IMR-90 (cell line): ENCODE measurements at regions not wholly inside any gene's neighbourhood (a gene's known extent, or its start where the extent isn't known, plus 50 kb on each side); places are given as distances from the start of the nearest gene placed in this dataset.

ENCODE experiments used
- ATAC-seq: fragments of 200-7000 bp; cut with Tn5 transposase; 2 replicates; pipeline ENCODE4 v1.9.1; 2020; ENCODE audit warnings: low read depth, mild to moderate bottlenecking, moderate library complexity
- BruUV-seq: library from RNA; stranded (reverse); fragments of 400-500 nt; replicated peaks from 2 replicates; lab custom pipeline; 2021; lab: Mats Ljungman, UMichigan
- CTCF ChIA-PET: fragments of 300-600 bp; formaldehyde crosslinking; extraction: SDS; loops from one replicate; lab custom pipeline; 2021; ENCODE audit warnings: antibody characterized with exemption; lab: Yijun Ruan, JAX
- POLR2A ChIA-PET: fragments of 300-600 bp; sonication (Branson Sonifier 250); formaldehyde crosslinking; loops from one replicate; lab custom pipeline; 2022; ENCODE audit warnings: antibody characterized with exemption; ENCODE audit not compliant: unreplicated experiment; lab: Charles Lee
- DNase-seq: peaks from one replicate; pipeline ENCODE4 v3.0.0; 2013
- H2AFZ ChIP-seq: replicated peaks from 2 replicates; pipeline ENCODE3; 2013; ENCODE audit warnings: low read length, mild to moderate bottlenecking; ENCODE audit not compliant: poor library complexity
- H2AK5ac ChIP-seq: 2 replicates; pipeline ENCODE4 v1.6.1; 2013; ENCODE audit warnings: low read depth, low read length, inconsistent platforms
- H2AK9ac ChIP-seq: replicated peaks from 2 replicates; pipeline ENCODE3; 2013; ENCODE audit warnings: mild to moderate bottlenecking, low read depth, low read length, moderate library complexity; ENCODE audit not compliant: poor library complexity
- H2BK120ac ChIP-seq: 2 replicates; pipeline ENCODE4 v1.6.1; 2013; ENCODE audit warnings: low read depth, low read length, inconsistent platforms
- H2BK15ac ChIP-seq: 3 replicates; pipeline ENCODE4 v1.6.1; 2013; ENCODE audit warnings: low read depth, low read length, inconsistent platforms
- H2BK20ac ChIP-seq: 2 replicates; pipeline ENCODE4 v1.6.1; 2013; ENCODE audit warnings: low read depth, mild to moderate bottlenecking, inconsistent platforms, low read length, moderate library complexity
- H2BK5ac ChIP-seq: 2 replicates; pipeline ENCODE4 v1.6.1; 2013; ENCODE audit warnings: mild to moderate bottlenecking, low read depth, low read length, inconsistent platforms; ENCODE audit not compliant: poor library complexity, severe bottlenecking
- H3K14ac ChIP-seq: replicated peaks from 2 replicates; pipeline ENCODE4 v1.6.1; 2013; ENCODE audit warnings: low read depth, low read length, inconsistent platforms
- H3K18ac ChIP-seq: 2 replicates; pipeline ENCODE4 v1.6.1; 2013; ENCODE audit warnings: low read depth, low read length, control low read depth
- H3K23ac ChIP-seq: 2 replicates; pipeline ENCODE4 v1.6.1; 2013; ENCODE audit warnings: low read depth, low read length, inconsistent platforms
- H3K27ac ChIP-seq: 2 replicates; pipeline ENCODE4 v1.5.1; 2013; ENCODE audit warnings: mild to moderate bottlenecking, control low read depth, low read length; ENCODE audit not compliant: insufficient read depth
- H3K27me3 ChIP-seq: 2 replicates; pipeline ENCODE4 v1.6.1; 2013; ENCODE audit warnings: low read length; ENCODE audit not compliant: control insufficient read depth, insufficient read depth
- H3K36me3 ChIP-seq: 2 replicates; pipeline ENCODE4 v1.6.1; 2013; ENCODE audit warnings: low read length, mixed read lengths; ENCODE audit not compliant: control insufficient read depth, insufficient read depth
- H3K4ac ChIP-seq: 2 replicates; pipeline ENCODE4 v1.6.1; 2013; ENCODE audit warnings: low read depth, low read length, inconsistent platforms
- H3K4me1 ChIP-seq: 2 replicates; pipeline ENCODE4 v1.6.1; 2013; ENCODE audit warnings: low read length, mixed read lengths; ENCODE audit not compliant: control insufficient read depth, insufficient read depth
- H3K4me2 ChIP-seq: 2 replicates; pipeline ENCODE4 v1.6.1; 2013; ENCODE audit warnings: low read depth, mild to moderate bottlenecking, control low read depth, low read length, moderate library complexity
- H3K4me3 ChIP-seq: 2 replicates; pipeline ENCODE4 v1.5.1; 2013; ENCODE audit warnings: low read depth, mild to moderate bottlenecking, control low read depth, low read length, moderate library complexity; ENCODE audit not compliant: insufficient read depth
- H3K56ac ChIP-seq: 2 replicates; pipeline ENCODE4 v1.6.1; 2013; ENCODE audit warnings: low read length, inconsistent platforms; ENCODE audit not compliant: insufficient read depth; ENCODE audit errors: extremely low read depth
- H3K79me1 ChIP-seq, 2 experiments: 2 replicates each; pipeline ENCODE4 v1.6.1; 2013; ENCODE audit warnings: low read length in 2 of 2, inconsistent platforms in 1 of 2, low read depth in 1 of 2
- H3K9ac ChIP-seq: 2 replicates; pipeline ENCODE4 v1.6.1; 2013; ENCODE audit warnings: low read depth, low read length, control low read depth
- H3K9me1 ChIP-seq: 2 replicates; pipeline ENCODE4 v1.6.1; 2013; ENCODE audit warnings: low read length, inconsistent platforms; ENCODE audit not compliant: insufficient read depth
- H3K9me3 ChIP-seq: 2 replicates; pipeline ENCODE4 v1.6.1; 2013; ENCODE audit warnings: low read length; ENCODE audit not compliant: control insufficient read depth, insufficient read depth
- H4K20me1 ChIP-seq: 2 replicates; pipeline ENCODE4 v1.6.1; 2013; ENCODE audit warnings: low read length, inconsistent platforms; ENCODE audit not compliant: insufficient read depth
- H4K5ac ChIP-seq: 2 replicates; pipeline ENCODE4 v1.6.1; 2013; ENCODE audit warnings: mild to moderate bottlenecking, low read depth, low read length, control low read depth
- H4K8ac ChIP-seq, 2 experiments: 2 replicates each; pipeline ENCODE4 v1.6.1; 2013; ENCODE audit warnings: low read depth in 2 of 2, low read length in 2 of 2, control low read depth in 1 of 2, inconsistent platforms in 1 of 2
- H4K91ac ChIP-seq: 2 replicates; pipeline ENCODE4 v1.6.1; 2013; ENCODE audit warnings: low read depth, low read length, inconsistent platforms; ENCODE audit not compliant: insufficient read depth
- MXI1 ChIP-seq: IDR thresholded peaks from 2 replicates; pipeline ENCODE4 v1.6.1; 2012; ENCODE audit warnings: low read depth, mild to moderate bottlenecking, low read length, moderate library complexity, borderline replicate concordance
- RAD21 ChIP-seq: IDR thresholded peaks from 2 replicates; pipeline ENCODE4 v1.6.1; 2012; ENCODE audit warnings: low read length, improper control_type of control experiment
- RCOR1 ChIP-seq: IDR thresholded peaks from 2 replicates; pipeline ENCODE4 v1.6.1; 2012; ENCODE audit warnings: mild to moderate bottlenecking, low read length, improper control_type of control experiment; ENCODE audit not compliant: insufficient replicate concordance
- WGBS, 2 experiments: methylation state at CpG; one replicate each; pipeline versions ENCODE4 v1.1.5 to v1.1.7; 2013; ENCODE audit warnings: missing lambda C conversion rate in 2 of 2; ENCODE audit not compliant: insufficient read length in 1 of 2; ENCODE audit errors: extremely low coverage in 2 of 2; 5-methylcytosine and 5-hydroxymethylcytosine counted together
- dilution Hi-C: fragments of 300-500 bp; cut with HindIII; formaldehyde crosslinking; loops from one replicate; pipeline ENCODE4 v1.14.3; 2018; ENCODE audit warnings: low sequenced_read_pairs; ENCODE audit not compliant: unreplicated experiment
- in situ Hi-C: fragments of 300-500 bp; cut with MboI; formaldehyde crosslinking; loops from 3 replicates; pipeline ENCODE4 v1.14.3; 2019; ENCODE audit warnings: low sequenced_read_pairs, inconsistent platforms, mixed read lengths
- intact Hi-C: fragments of 100-400 bp; cut with micrococcal nuclease; formaldehyde crosslinking; loops from 2 replicates; pipeline ENCODE4 v1.10.0; 2022

DNA sequence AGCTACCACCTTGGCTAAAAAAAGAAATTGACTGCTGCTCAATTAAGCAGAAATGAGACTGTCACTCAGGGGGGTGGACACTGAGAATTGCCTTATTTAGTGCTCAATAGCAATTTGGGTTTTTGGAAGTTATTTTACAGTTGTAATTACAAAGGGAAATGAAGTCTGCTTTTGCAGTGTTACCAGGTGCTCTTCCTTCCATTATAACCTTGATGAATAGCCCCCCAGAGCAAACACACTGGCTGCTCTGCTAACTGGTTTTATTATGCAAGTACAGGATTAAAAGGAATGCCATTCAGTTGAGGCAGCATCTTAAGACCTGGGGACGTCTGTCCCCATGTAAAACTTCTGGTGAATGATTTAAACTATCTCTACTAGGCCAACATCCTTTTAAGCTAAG is 191.0 kb downstream of the EVX1 start:
- H2BK120ac ChIP-seq, result no peak overlapping the region
- H3K36me3 ChIP-seq, result no peaks in the 10 kb centered on the region
- no peak overlapping the region for H3K4ac ChIP-seq
- H2AK9ac ChIP-seq, result no peak overlapping the region
- in situ Hi-C loops, result no loop called here
- H3K9me1 ChIP-seq, result no peaks in the 10 kb centered on the region; the same call in 1 of the 2 replicates
- no peak overlapping the region for H3K4me3 ChIP-seq
- no peak overlapping the region for H3K9ac ChIP-seq
- no peak overlapping the region for H3K56ac ChIP-seq
- peaks cover 11% of the 10 kb centered on the region for H3K27me3 ChIP-seq
- H3K27ac ChIP-seq, result no peak overlapping the region
- DNase-seq, result no peak
- no peak overlapping the region for H2AFZ ChIP-seq
- H3K9me3 ChIP-seq, result no peaks in the 10 kb centered on the region
- H3K14ac ChIP-seq, result no peak overlapping the region
- H3K18ac ChIP-seq, result no peak overlapping the region
- no peak overlapping the region for H4K5ac ChIP-seq
- no peak overlapping the region for H2BK20ac ChIP-seq
- no peak overlapping the region for H2BK5ac ChIP-seq
- no TSS peak for BruUV-seq
- no peaks in the 10 kb centered on the region for H3K79me1 ChIP-seq
- H4K91ac ChIP-seq, result no peak overlapping the region
- H3K23ac ChIP-seq, result no peak overlapping the region
- H4K20me1 ChIP-seq, result no peaks in the 10 kb centered on the region
- ChIA-PET CTCF (no interaction called here), POLR2A (no interaction called here)
- H2BK15ac ChIP-seq, result no peak overlapping the region
- H2AK5ac ChIP-seq, result no peak overlapping the region
- H3K4me2 ChIP-seq, result no peak overlapping the region
- H3K4me1 ChIP-seq, result peaks cover 2% of the 10 kb centered on the region; the same call in 1 of the 2 replicates
- ATAC-seq, result no peak
- intact Hi-C loops, result no loop called here
- no CpG with 5 or more reads among the region's 1 CpG for WGBS, 2 experiments
- no peak overlapping the region for H4K8ac ChIP-seq
- TF ChIP-seq RAD21 (no peak), MXI1 (no peak), RCOR1 (no peak)
- dilution Hi-C loops, result no loop called here
